Endothelial cell of umbilical vein (primary cell): ENCODE measurements at regions not wholly inside any gene's neighbourhood (a gene's known extent, or its start where the extent isn't known, plus 50 kb on each side); places are given as distances from the start of the nearest gene placed in this dataset.

Experiments used
- BruUV-seq: library from RNA; stranded (reverse); fragments of 400-500 nt; replicated peaks from 2 replicates; lab custom pipeline; 2021; lab: Mats Ljungman, UMichigan
- CTCF ChIA-PET: fragments of 300-600, 350-600 bp; sonication (Branson Sonifier 250); formaldehyde crosslinking; loops from one replicate; lab custom pipeline; 2021; ENCODE audit warnings: antibody characterized with exemption, inconsistent platforms; lab: Charles Lee
- POLR2A ChIA-PET: fragments of 300-600, 350-600 bp; sonication (Branson Sonifier 250); formaldehyde crosslinking; loops from one replicate; lab custom pipeline; 2021; ENCODE audit warnings: antibody characterized with exemption, inconsistent platforms; lab: Charles Lee
- DNase-seq: peaks from one replicate; pipeline ENCODE4 v3.0.0-alpha.2; 2011; ENCODE audit warnings: low read depth, low spot score
- FAIRE-seq: peaks from 2 replicates; lab custom pipeline; 2011; peaks lifted over from hg19 to GRCh38; lab: Jason Lieb, UNC
- H2AFZ ChIP-seq: 2 replicates; pipeline ENCODE4 v1.6.0; 2012; ENCODE audit warnings: low read depth, low read length, control low read depth, inconsistent platforms
- H3K27ac ChIP-seq: 2 replicates; pipeline ENCODE4 v1.5.1; 2011; ENCODE audit warnings: low read depth, mild to moderate bottlenecking, control low read depth, low read length, moderate library complexity; ENCODE audit not compliant: insufficient read depth
- H3K27me3 ChIP-seq, 2 experiments: 2 replicates each; pipeline versions ENCODE4 v1.6.0 to v1.6.1; 2011; ENCODE audit warnings: low read length in 2 of 2, mixed read lengths in 1 of 2; ENCODE audit not compliant: control insufficient read depth in 2 of 2, insufficient read depth in 2 of 2
- H3K36me3 ChIP-seq, 2 experiments: 2 replicates in 1 of 2; 3 replicates in 1 of 2; pipeline ENCODE4 v1.5.1; 2011; ENCODE audit warnings: low read length in 2 of 2, mild to moderate bottlenecking in 1 of 2, moderate library complexity in 1 of 2; ENCODE audit not compliant: control insufficient read depth in 2 of 2, insufficient read depth in 2 of 2; ENCODE audit errors: extremely low read depth in 1 of 2
- H3K4me1 ChIP-seq: 3 replicates; pipeline ENCODE4 v1.5.1; 2011; ENCODE audit warnings: mild to moderate bottlenecking, low read length; ENCODE audit not compliant: control insufficient read depth, insufficient read depth; ENCODE audit errors: extremely low read depth
- H3K4me2 ChIP-seq: 2 replicates; pipeline ENCODE4 v1.6.1; 2011; ENCODE audit warnings: low read length, control low read depth, mixed read lengths; ENCODE audit not compliant: insufficient read depth
- H3K4me3 ChIP-seq, 3 experiments: fragments of 200-600 bp in 1 of 3; sonication (generic), shearing (Covaris generic) in 1 of 3; replicated peaks in 1 of 3; 2 replicates each; pipeline ENCODE4 v1.5.1; 2011 to 2016; ENCODE audit warnings: control low read depth in 3 of 3, low read length in 3 of 3, mild to moderate bottlenecking in 2 of 3, inconsistent platforms in 1 of 3, low read depth in 1 of 3, moderate library complexity in 1 of 3; ENCODE audit not compliant: insufficient read depth in 1 of 3
- H3K79me2 ChIP-seq: 2 replicates; pipeline ENCODE4 v1.6.0; 2012; ENCODE audit warnings: low read length, inconsistent platforms; ENCODE audit not compliant: control insufficient read depth, insufficient read depth
- H3K9ac ChIP-seq: replicated peaks from 2 replicates; pipeline ENCODE3; 2011; ENCODE audit warnings: low read length, control low read depth; ENCODE audit not compliant: insufficient read depth; ENCODE audit errors: extremely low read depth
- H3K9me1 ChIP-seq: replicated peaks from 3 replicates; pipeline ENCODE4 v1.6.0; 2011; ENCODE audit warnings: mild to moderate bottlenecking, low read length; ENCODE audit not compliant: control insufficient read depth, insufficient read depth; ENCODE audit errors: extremely low read depth
- H3K9me3 ChIP-seq: replicated peaks from 2 replicates; pipeline ENCODE4 v1.5.1; 2012; ENCODE audit warnings: low read length, inconsistent platforms; ENCODE audit not compliant: control insufficient read depth, insufficient read depth
- H4K20me1 ChIP-seq: replicated peaks from 2 replicates; pipeline ENCODE3; 2011; ENCODE audit warnings: mild to moderate bottlenecking, low read length; ENCODE audit not compliant: control insufficient read depth, insufficient read depth; ENCODE audit errors: extremely low read depth
- CTCF ChIP-seq, 2 donors: IDR thresholded peaks; 1 replicate in 1 of 2; 2 replicates in 1 of 2; pipeline ENCODE4 v1.5.1; 2011; ENCODE audit warnings: low read length in 2 of 2, mild to moderate bottlenecking in 2 of 2, moderate library complexity in 2 of 2, control low read depth in 1 of 2, inconsistent platforms in 1 of 2, low read depth in 1 of 2; ENCODE audit not compliant: insufficient read depth in 1 of 2; ENCODE audit errors: extremely low read depth in 1 of 2
- EZH2 ChIP-seq: IDR thresholded peaks from 2 replicates; pipeline ENCODE4 v1.6.1; 2012; ENCODE audit warnings: borderline replicate concordance, low read depth, mild to moderate bottlenecking, moderate library complexity, low read length, inconsistent platforms; ENCODE audit not compliant: severe bottlenecking
- FOS ChIP-seq: IDR thresholded peaks from 2 replicates; pipeline ENCODE4 v1.6.1; 2011; ENCODE audit warnings: mild to moderate bottlenecking, low read length, moderate library complexity, borderline replicate concordance; ENCODE audit not compliant: insufficient read depth
- GATA2 ChIP-seq: IDR thresholded peaks from 2 replicates; pipeline ENCODE4 v1.7.0; 2011; ENCODE audit warnings: low read depth, mild to moderate bottlenecking, moderate library complexity, mixed read lengths, low read length; ENCODE audit not compliant: insufficient read length, insufficient read depth
- JUN ChIP-seq: IDR thresholded peaks from 2 replicates; pipeline ENCODE4 v1.6.1; 2011; ENCODE audit warnings: borderline replicate concordance, low read depth; ENCODE audit not compliant: insufficient read length, insufficient read depth
- MYC ChIP-seq: IDR thresholded peaks from one replicate; pipeline ENCODE4 v1.6.1; 2011; ENCODE audit warnings: mild to moderate bottlenecking, low read depth, low read length
- POLR2A ChIP-seq: IDR thresholded peaks from 2 replicates; pipeline ENCODE4 v1.6.1; 2012; ENCODE audit warnings: low read depth, mild to moderate bottlenecking, control low read depth, low read length
- POLR2AphosphoS5 ChIP-seq: IDR thresholded peaks from 2 replicates; pipeline ENCODE4 v1.6.1; 2012; ENCODE audit warnings: low read depth, mild to moderate bottlenecking, control low read depth, low read length, moderate library complexity; ENCODE audit not compliant: insufficient read depth
- dilution Hi-C: fragments of 300-500 bp; cut with MboI; formaldehyde crosslinking; loops from one replicate; pipeline ENCODE4 v1.15.0; 2019; ENCODE audit warnings: low sequenced_read_pairs; ENCODE audit not compliant: extremely low pct_ligation_motif_present
- intact Hi-C: fragments of 100-400 bp; cut with micrococcal nuclease; formaldehyde crosslinking; loops from one replicate; pipeline ENCODE4 v1.10.0; 2022
- TF ChIP-seq, protein P1 (sequence below): IDR thresholded peaks from 2 replicates; pipeline ENCODE4 v1.6.1; 2011; ENCODE audit not compliant: insufficient read depth, insufficient read length

DNA sequence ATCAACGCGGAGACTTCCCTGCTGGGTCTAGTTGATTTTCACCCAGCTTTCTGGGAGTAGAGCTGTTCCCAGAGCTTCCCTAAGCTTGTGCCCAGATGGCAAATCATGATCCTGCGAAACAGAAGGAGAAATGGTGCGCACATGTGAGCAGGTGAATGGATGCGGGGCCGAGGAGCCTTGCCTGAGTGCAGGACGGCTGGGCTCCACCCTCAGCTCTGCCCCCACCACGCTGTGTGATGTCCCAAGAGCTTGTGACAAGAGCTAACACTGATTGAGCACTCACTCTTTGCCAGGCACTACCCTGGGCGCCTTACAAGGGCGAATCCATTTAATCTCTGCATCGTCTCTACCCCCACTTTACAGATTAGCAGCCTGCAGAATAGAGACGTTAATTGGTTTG is 162.7 kb upstream of the RPL38 start:
- H3K9ac ChIP-seq: no peak overlapping the region
- no peak for DNase-seq
- H3K9me1 ChIP-seq: no peaks in the 10 kb centered on the region
- H3K27ac ChIP-seq: no peak overlapping the region
- H3K4me3 ChIP-seq: no peak overlapping the region
- no peak overlapping the region for H3K4me2 ChIP-seq
- BruUV-seq: no TSS peak
- H3K27me3 ChIP-seq: no peaks in the 10 kb centered on the region
- intact Hi-C loops (no loop called here), dilution Hi-C loops (no loop called here)
- H3K36me3 ChIP-seq: no peaks in the 10 kb centered on the region
- ChIA-PET POLR2A (no interaction called here), CTCF (no interaction called here)
- no peaks in the 10 kb centered on the region for H3K9me3 ChIP-seq
- TF ChIP-seq MYC: no peak
- no peak for TF ChIP-seq CTCF (IDR thresholded peaks at IDR 0.05; ENCODE audit: extremely low read depth in 1 of 2, insufficient read depth in 1 of 2, low read depth in 1 of 2, low read length in 2 of 2)
- TF ChIP-seq POLR2AphosphoS5: no peak
- TF ChIP-seq FOS: no peak
- TF ChIP-seq, protein P1, sequence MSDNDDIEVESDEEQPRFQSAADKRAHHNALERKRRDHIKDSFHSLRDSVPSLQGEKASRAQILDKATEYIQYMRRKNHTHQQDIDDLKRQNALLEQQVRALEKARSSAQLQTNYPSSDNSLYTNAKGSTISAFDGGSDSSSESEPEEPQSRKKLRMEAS: no peak
- TF ChIP-seq GATA2: no peak
- TF ChIP-seq JUN: no peak
- TF ChIP-seq EZH2: no peak
- TF ChIP-seq POLR2A: no peak
- H2AFZ ChIP-seq: no peak overlapping the region
- no peaks in the 10 kb centered on the region for H4K20me1 ChIP-seq
- no peaks in the 10 kb centered on the region for H3K79me2 ChIP-seq
- H3K4me1 ChIP-seq: no peaks in the 10 kb centered on the region
- no peak for FAIRE-seq
